Suprapubic skin (tissue), 3 donors: ENCODE measurements at regions not wholly inside any gene's neighbourhood (a gene's known extent, or its start where the extent isn't known, plus 50 kb on each side); places are given as distances from the start of the nearest gene placed in this dataset.

Experiments used
- EP300 ChIP-seq: sonication (generic); formaldehyde crosslinking; IDR thresholded peaks from one replicate; pipeline ENCODE4 v1.6.1; 2017; ENCODE audit warnings: antibody characterized with exemption
- POLR2A ChIP-seq, 2 donors: fragments of 450-650 bp; IDR thresholded peaks; one replicate each; pipeline ENCODE4 v1.6.1; 2017; ENCODE audit warnings: antibody characterized with exemption in 2 of 2, mild to moderate bottlenecking in 2 of 2, moderate library complexity in 2 of 2
- TF ChIP-seq, protein P1 (sequence below), 2 donors: fragments of 200-600 bp in 1 of 2; fragments of 450-650 bp in 1 of 2; sonication (generic) in 1 of 2; IDR thresholded peaks; one replicate each; pipeline ENCODE4 v1.5.1; 2016 to 2019; ENCODE audit warnings: antibody characterized with exemption in 2 of 2, mild to moderate bottlenecking in 1 of 2, moderate library complexity in 1 of 2

DNA sequence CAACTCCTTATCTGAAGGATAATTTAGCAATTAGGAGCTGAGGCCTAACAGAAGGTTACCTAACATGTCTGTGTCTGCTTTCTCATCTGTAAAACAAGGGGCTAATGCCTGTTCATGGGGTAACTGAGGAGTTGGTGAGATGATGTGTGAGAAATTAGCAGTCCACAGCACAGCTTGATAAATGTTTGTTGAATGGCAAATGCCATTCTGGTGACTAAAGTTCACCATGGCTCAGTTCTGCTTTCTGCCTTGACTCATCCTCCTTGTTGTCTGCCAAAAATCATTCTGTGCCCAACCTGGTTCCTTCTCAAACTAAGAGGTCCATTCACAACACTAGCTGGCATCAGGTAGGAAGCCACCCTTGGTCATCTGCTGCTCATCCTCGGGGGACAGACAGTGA is 552.0 kb upstream of the KLF4 start:
- no peak for TF ChIP-seq POLR2A (IDR thresholded peaks at IDR 0.05)
- TF ChIP-seq, protein P1, sequence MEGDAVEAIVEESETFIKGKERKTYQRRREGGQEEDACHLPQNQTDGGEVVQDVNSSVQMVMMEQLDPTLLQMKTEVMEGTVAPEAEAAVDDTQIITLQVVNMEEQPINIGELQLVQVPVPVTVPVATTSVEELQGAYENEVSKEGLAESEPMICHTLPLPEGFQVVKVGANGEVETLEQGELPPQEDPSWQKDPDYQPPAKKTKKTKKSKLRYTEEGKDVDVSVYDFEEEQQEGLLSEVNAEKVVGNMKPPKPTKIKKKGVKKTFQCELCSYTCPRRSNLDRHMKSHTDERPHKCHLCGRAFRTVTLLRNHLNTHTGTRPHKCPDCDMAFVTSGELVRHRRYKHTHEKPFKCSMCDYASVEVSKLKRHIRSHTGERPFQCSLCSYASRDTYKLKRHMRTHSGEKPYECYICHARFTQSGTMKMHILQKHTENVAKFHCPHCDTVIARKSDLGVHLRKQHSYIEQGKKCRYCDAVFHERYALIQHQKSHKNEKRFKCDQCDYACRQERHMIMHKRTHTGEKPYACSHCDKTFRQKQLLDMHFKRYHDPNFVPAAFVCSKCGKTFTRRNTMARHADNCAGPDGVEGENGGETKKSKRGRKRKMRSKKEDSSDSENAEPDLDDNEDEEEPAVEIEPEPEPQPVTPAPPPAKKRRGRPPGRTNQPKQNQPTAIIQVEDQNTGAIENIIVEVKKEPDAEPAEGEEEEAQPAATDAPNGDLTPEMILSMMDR (IDR thresholded peaks at IDR 0.05), result no peak
- TF ChIP-seq EP300, result no peak
